ENCODE measurements at regions not wholly inside any gene's neighbourhood (a gene's known extent, or its start where the extent isn't known, plus 50 kb on each side); places are given as distances from the start of the nearest gene placed in this dataset.
A peak's percentile ranks its signal among the peaks of the same experiment; 100 is the strongest.

- TF ChIP-seq ZNF425 (CRISPR knock-in tag; conservative IDR thresholded peaks at IDR 0.05) (no peak; the same call in 1 of the 2 replicates), ZNF532 (CRISPR knock-in tag; IDR thresholded peaks at IDR 0.05; ENCODE audit: borderline replicate concordance) (no peak), USF1 (CRISPR knock-in tag; IDR thresholded peaks at IDR 0.05) (peak; percentile 86), ZSCAN18 (CRISPR knock-in tag; IDR thresholded peaks at IDR 0.05) (no peak), MYBL2 (CRISPR knock-in tag; IDR thresholded peaks at IDR 0.05) (0 out of 2 replicates have a peak, but pooled peaks have one; percentile 9), CDX4 (CRISPR knock-in tag; IDR thresholded peaks at IDR 0.05; ENCODE audit: borderline replicate concordance) (no peak), MXD4 (CRISPR knock-in tag; IDR thresholded peaks at IDR 0.05; ENCODE audit: borderline replicate concordance) (no peak), HMGXB4 (CRISPR knock-in tag; IDR thresholded peaks at IDR 0.05) (no peak), CBFB (CRISPR knock-in tag; IDR thresholded peaks at IDR 0.05; ENCODE audit: low read depth) (no peak), ZNF416 (CRISPR knock-in tag; IDR thresholded peaks at IDR 0.05) (no peak), ZNF317 (CRISPR knock-in tag; IDR thresholded peaks at IDR 0.05; ENCODE audit: borderline replicate concordance, low read depth) (no peak), ZNF281 (CRISPR knock-in tag; IDR thresholded peaks at IDR 0.05) (no peak), OVOL2 (CRISPR knock-in tag; IDR thresholded peaks at IDR 0.05; ENCODE audit: borderline replicate concordance) (no peak), ZNF512 (CRISPR knock-in tag; IDR thresholded peaks at IDR 0.05; ENCODE audit: borderline replicate concordance) (no peak), TCF7 (CRISPR knock-in tag; IDR thresholded peaks at IDR 0.05; ENCODE audit: low read depth) (no peak), RELA (CRISPR knock-in tag; IDR thresholded peaks at IDR 0.05; ENCODE audit: borderline replicate concordance) (no peak), E2F4 (CRISPR knock-in tag; IDR thresholded peaks at IDR 0.05; ENCODE audit: borderline replicate concordance, low read depth) (no peak), ZNF671 (CRISPR knock-in tag; IDR thresholded peaks at IDR 0.05) (no peak), NR2C2 (CRISPR knock-in tag; IDR thresholded peaks at IDR 0.05) (no peak), JUN (CRISPR knock-in tag; IDR thresholded peaks at IDR 0.05) (no peak)
These were observed 131.3 kb downstream of the AKR1D1 start (continued) for GRCh38 chr7:138207555-138207971.
